SK-N-DZ (cell line): ENCODE measurements at regions not wholly inside any gene's neighbourhood (a gene's known extent, or its start where the extent isn't known, plus 50 kb on each side); places are given as distances from the start of the nearest gene placed in this dataset.
A peak's percentile ranks its signal among the peaks of the same experiment; 100 is the strongest.
"Not testable (repeated sequence)": the region's sequence is repeated elsewhere in the genome, so short reads cannot be mapped to it uniquely, and the experiment has no call there.

Experiments
- DNase-seq: peaks from one replicate; pipeline ENCODE4 v3.0.0-alpha.2; 2015; ENCODE audit warnings: low spot score

- no peak for DNase-seq
These were observed 2702.5 kb downstream of the PCDH7 start for GRCh38 chr4:33422656-33423055.

- DNase-seq = no peak
These were observed 2705.8 kb downstream of the PCDH7 start for GRCh38 chr4:33425936-33426335.

- DNase-seq = peak; percentile 30
These were observed 2707.5 kb downstream of the PCDH7 start for GRCh38 chr4:33427676-33428075.

GRCh38 chr4:33429971-33430370 lies 2709.8 kb downstream of the PCDH7 start:
- DNase-seq = no peak

- DNase-seq = no peak
These were observed 2717.2 kb downstream of the PCDH7 start for GRCh38 chr4:33437406-33437805.

DNA sequence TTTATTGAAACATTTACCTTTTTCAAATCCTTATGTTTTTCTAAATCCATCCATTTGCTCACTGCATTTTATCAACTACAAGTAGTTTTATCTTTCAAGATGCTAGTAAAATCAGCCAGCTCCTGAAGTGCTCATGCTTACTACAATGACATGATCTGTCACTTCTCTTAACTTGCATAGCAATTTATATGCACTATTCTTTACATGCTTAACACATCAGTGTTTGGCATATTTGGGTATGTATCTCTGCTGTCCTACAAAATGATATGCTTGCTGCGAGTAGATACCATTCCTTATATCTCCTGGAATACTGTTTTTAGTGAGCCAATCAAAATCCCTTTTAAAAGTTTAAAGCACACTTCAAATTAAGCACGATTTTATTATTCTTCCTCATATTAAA lies 2726.8 kb downstream of the PCDH7 start:
- no peak for DNase-seq

GRCh38 chr4:33448948-33449347 lies 2728.8 kb downstream of the PCDH7 start:
- no peak for DNase-seq

DNA sequence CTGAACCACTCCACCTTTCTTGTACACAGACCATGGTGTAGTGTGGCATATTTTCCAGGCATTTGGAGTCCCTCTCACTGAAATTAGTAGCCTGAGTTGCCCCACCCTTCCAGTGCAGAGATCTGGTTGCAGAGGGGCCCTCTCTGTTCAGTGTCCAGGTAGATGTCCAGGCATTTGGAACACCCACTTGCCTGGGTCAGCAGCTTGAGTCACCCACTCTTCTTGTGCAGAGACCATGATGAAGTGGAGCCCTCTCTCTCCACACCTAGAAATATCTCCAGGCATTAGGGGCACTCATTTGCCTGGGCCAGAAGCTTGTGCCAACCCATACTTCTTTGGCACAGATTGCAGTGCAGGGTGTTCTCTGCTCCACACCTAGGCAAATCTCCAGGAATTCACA lies 2733.3 kb downstream of the PCDH7 start:
- DNase-seq = no peak

DNA sequence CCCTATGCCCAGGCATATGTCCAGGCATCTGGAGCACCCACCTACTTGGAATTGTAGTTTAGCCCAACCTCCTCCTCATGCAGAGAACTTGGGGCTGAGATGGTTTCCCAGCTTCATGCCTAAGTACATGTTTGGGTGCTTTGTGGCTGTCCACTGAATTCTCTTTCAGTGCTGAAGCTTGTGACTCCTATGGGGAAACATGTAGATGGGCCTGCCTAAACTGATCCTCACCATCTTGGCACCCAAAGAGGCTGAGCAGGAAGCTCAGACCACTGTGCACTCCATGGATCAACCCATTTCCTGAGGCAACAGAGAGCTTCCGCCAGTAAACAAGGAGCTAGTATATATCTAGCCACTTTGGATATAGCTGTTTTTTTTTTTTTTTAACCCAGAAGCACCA lies 2733.7 kb downstream of the PCDH7 start:
- DNase-seq = no peak

DNA sequence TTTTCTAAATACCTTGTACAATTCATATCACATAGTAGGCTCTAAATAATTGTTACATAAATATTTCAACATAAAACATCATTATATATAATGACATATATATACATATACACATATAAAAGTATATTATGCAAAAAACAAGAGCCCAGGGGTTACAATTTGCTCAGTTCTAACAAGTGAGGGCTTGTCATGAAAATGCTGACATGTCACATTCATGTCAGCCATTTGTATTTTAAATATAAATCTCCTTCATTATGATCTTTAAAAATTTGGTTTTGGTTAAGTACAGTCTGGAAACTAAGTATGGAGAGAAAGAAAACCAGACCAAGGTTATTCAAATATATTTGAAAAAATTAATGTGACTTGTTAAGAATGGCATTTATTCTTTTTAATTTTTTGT lies 2745.4 kb downstream of the PCDH7 start:
- DNase-seq = no peak

DNA sequence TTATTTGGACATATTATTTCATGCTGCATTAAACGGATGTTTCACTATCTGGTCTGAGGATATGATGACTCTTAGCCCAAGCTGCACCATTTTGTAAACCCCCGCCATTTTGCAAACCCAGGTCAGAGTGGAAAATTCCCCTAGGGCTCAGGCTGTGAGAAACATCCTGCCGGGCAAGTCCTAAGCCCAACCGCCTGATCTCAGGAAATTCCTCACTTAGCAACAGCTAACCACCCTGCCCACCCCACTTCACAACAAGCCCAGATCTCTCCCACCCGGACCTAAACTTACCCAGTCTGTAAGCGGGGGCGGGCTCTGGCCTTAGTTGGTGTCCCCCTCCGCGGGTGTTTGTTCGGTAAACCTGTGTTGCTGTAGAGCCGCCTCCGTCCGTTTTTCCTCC lies 2747.1 kb downstream of the PCDH7 start:
- no peak for DNase-seq

DNA sequence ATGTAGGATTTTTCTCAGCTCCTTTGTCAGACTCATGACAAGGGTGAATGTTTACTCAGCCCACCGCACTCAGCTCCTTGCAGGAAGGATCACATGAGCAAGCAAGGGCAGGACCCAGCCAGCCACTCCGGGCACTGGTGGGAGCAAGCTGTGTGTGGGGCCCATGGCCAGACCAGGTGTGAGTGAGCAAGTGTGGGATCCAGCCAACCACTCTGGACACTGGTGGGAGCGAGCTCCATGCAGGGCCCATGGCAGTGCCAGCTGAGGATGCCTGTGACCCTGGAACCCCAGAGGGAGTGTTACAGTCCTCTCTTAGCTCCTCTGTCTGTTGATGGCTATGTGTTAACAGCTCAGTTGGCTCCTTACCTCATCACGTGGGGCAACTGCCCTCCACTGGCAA lies 2750.6 kb downstream of the PCDH7 start:
- no peak for DNase-seq

DNA sequence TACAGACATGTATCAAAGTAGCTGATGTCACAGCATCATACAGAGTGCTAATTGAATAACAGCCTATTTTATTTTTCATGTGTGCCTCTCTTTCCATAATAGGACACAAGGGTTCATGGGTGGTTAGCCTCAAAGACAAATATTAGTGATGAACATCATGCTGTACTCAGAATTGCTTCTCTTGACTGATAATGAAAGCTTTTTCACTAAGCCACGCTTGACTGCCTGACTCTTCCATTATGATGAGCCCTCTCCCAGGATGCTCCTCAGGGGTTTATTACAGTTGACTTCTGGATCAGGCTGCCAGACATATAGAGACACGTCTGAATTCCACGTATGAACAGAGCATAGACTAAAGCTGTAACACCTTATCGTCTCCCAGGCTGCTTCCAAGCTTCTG lies 2757.5 kb downstream of the PCDH7 start:
- DNase-seq = no peak

DNA sequence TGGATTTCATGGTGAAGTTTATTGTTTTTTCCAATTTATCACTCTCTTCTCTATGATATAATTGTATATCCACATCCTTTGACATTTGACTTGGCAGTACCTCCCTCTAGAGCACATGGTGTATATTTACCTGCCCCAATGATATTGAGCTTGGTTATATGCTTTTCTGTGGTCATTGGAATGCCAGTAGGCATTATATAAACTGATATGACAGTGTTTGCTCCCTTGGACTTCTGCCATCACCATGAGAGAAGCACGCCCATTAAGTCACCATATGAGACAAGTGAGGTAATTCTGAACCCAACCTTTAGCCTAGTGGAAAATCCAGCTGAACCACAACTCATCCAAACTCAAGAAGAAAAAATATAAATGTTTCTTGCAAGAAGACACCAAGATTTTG lies 2761.5 kb downstream of the ARAP2 start:
- DNase-seq = no peak

GRCh38 chr4:33485111-33485510 lies 2759.2 kb downstream of the ARAP2 start:
- no peak for DNase-seq

DNA sequence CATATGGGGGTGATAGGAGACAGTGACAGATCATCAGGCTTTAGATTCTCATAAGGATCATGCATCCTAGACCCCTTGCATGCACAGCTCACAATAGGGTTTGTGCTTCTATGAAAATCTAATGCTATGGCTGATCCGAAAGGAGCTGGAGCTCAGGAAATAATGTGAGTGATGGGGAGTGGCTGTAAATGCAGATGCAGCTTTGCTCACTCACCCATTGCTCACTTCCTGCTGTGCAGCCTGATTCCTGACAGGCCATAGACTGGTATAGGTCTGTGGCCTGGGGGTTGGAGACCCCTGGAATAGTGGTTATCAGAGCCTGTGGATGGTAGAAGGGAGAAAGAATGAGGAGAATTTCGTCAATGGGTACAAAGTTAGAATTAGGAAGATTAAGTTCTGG lies 2751.1 kb downstream of the ARAP2 start:
- DNase-seq = no peak

DNA sequence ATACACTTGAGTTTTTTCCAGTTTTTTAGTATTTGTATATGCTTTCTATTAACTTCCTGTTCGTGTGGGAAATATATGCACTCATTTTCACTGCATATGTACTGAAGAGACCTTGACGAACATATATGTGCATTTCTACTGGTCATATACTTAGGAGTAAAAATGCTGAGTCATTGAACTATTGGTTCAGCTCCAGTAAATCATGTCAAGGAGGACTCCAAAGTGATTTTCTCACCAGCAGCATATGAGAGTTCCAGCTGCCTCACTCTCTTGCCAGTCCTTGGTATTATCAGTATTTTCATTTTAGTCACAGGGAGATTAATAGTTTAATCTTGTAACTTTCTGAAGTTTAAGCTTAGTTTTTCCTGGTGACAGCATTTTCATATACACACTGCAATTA lies 2750.2 kb downstream of the ARAP2 start:
- peak; percentile 3 for DNase-seq

- DNase-seq = not testable (repeated sequence)
These were observed 2742.7 kb downstream of the ARAP2 start for GRCh38 chr4:33501587-33501986.

GRCh38 chr4:33512397-33512796 lies 2731.9 kb downstream of the ARAP2 start:
- no peak for DNase-seq

DNA sequence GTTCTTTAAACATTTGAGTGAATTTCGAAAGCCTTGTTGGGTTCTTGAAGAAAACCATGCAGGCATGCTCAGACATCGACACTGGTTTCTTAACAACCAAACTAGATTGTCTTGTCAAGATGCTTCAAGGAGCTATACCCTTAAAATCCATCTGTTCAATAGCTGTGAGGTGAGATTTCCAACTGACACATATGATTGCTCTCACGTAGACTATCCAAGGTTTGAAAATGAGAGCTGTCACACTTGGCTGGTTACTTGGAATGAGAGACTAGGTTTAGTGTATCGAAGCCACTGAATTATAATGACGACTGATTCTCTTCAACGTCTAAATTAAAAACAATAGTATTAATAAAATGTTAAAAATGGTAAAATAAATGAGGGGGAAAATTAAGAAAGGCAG lies 2725.5 kb downstream of the ARAP2 start:
- no peak for DNase-seq

- DNase-seq = no peak
These were observed 2711.5 kb downstream of the ARAP2 start for GRCh38 chr4:33532821-33533220.

DNA sequence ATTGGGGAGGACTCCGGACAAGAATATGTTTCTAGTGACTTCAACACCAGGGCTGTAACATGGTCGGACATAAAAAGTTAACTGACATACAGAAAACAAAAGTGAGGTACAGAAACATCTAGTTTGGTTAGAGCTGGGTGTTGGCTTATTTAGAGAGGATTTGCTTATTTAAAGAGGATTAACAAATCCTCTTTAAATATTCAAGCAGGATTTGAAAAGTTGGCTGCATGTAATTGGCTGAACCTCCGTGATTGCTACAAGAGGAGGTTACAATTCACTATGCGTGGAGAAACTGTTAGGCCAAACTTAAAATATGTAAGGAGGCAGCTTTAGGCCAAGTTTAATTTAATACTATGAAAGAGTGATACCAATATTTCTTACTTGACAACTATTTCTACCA lies 2707.4 kb downstream of the ARAP2 start:
- no peak for DNase-seq

DNA sequence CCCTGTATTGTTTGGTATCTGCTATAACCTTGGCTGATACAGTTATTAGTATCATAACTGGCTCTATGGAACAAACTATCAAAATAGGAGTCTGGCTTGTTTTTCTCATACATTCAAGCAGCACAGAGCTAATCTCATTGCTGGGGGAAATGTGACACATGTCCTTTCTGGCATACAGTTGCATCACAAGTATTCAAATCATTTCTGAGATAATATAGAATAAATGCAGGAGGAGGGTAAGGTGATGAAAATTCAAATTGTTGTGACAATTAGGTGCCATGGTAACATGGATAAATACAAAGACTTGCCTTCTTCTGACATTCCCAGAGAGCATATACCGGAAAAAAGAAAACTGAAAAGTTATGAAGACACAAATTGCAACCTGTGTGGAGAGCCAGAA lies 2706.8 kb downstream of the ARAP2 start:
- no peak for DNase-seq

GRCh38 chr4:33543941-33544450 lies 2700.3 kb downstream of the ARAP2 start:
- no peak for DNase-seq

DNA sequence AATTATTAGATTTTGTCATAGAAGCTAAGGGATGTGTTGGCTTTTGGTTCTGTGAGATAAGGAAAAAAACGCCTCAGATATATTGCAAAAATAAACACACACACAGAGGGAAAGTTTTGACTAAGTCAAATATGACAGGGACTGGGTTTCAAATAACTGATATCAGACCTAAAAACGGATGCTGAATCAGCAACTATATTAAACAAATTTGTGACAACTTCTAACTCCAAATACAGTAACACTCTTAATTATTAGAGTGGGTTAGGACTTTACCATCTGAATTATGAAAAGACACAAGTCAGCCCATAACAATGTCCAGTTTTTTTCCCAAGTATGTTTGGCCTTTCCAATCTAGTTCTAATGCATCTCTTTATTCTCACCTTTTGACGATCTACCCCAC lies 2693.1 kb downstream of the ARAP2 start:
- DNase-seq = no peak
